Progenitor cell of endocrine pancreas (in vitro differentiated cells): ENCODE measurements at regions not wholly inside any gene's neighbourhood (a gene's known extent, or its start where the extent isn't known, plus 50 kb on each side); places are given as distances from the start of the nearest gene placed in this dataset.

ENCODE experiments used
- DNase-seq: peaks from one replicate; pipeline ENCODE4 v3.0.0; 2021; ENCODE audit warnings: low spot score; ENCODE audit not compliant: unreplicated experiment
- H3K27ac Mint-ChIP-seq: 2 replicates; pipeline ENCODE4 v1.8.0; 2021; ENCODE audit warnings: mild to moderate bottlenecking, moderate library complexity, mixed read lengths
- H3K27me3 Mint-ChIP-seq: 2 replicates; pipeline ENCODE4 v1.8.0; 2021; ENCODE audit warnings: mixed read lengths
- H3K36me3 Mint-ChIP-seq: 2 replicates; pipeline ENCODE4 v1.8.0; 2022; ENCODE audit warnings: mixed read lengths; ENCODE audit not compliant: insufficient read depth
- H3K4me1 Mint-ChIP-seq: 2 replicates; pipeline ENCODE4 v1.8.0; 2021; ENCODE audit warnings: low read depth, mixed read lengths
- H3K4me3 Mint-ChIP-seq: 2 replicates; pipeline ENCODE4 v1.8.0; 2021; ENCODE audit warnings: low read depth, mild to moderate bottlenecking, moderate library complexity, mixed read lengths
- H3K9me3 Mint-ChIP-seq: 2 replicates; pipeline ENCODE4 v1.8.0; 2021; ENCODE audit warnings: low read depth, mixed read lengths
- CTCF ChIP-seq: fragments of 200-600 bp; sonication (generic); IDR thresholded peaks from one replicate; pipeline ENCODE4 v1.5.0; 2021; ENCODE audit warnings: antibody characterized with exemption, mild to moderate bottlenecking; ENCODE audit not compliant: unreplicated experiment

GRCh38 chr14:31932675-31933074, 144.4 kb upstream of the ARHGAP5 start:
- Mint-ChIP-seq H3K27me3 (peaks cover 3% of the 10 kb centered on the region), H3K27ac (no peak overlapping the region), H3K4me1 (peaks cover 17% of the 10 kb centered on the region), H3K4me3 (no peak overlapping the region), H3K36me3 (no peaks in the 10 kb centered on the region), H3K9me3 (no peaks in the 10 kb centered on the region)
- DNase-seq = no peak
- TF ChIP-seq CTCF = no peak

- TF ChIP-seq CTCF = no peak
Measured at GRCh38 chr14:31933716-31934115, 143.4 kb upstream of the ARHGAP5 start.

DNA sequence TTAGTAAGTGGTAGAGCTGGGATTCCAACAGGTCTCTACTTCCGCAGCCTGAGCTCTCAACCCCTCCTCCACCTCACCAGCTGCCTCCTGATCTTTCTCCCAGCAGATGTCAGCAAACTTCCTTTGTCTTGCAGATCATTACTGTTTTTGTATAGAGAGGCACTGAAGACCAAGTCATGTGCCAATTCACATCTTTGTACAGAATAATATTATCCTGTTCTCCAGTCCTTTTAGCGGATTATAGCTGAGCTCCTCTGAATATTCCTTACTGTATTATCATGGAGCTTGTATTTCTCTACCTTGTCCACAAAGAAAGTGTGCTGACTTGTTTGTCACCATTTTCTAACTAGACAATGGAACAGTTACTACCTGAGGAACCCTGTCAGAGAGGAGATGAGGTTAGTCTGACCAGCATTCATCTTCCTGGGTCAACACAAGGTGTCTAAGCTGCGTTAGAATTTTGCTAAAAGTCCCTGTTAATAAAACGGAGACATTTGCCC, 142.3 kb upstream of the ARHGAP5 start:
- TF ChIP-seq CTCF = peak; percentile 48
- Mint-ChIP-seq H3K9me3 (no peaks in the 10 kb centered on the region), H3K27me3 (peaks cover 3% of the 10 kb centered on the region), H3K4me1 (peaks cover 15% of the 10 kb centered on the region), H3K27ac (no peak overlapping the region), H3K4me3 (no peak overlapping the region), H3K36me3 (no peaks in the 10 kb centered on the region)
- no peak for DNase-seq

More at GRCh38 chr14:31933716-31934115, 143.4 kb upstream of the ARHGAP5 start:
- no peak overlapping the region for H3K4me3 Mint-ChIP-seq
- no peak for DNase-seq
- no peak overlapping the region for H3K27ac Mint-ChIP-seq
- H3K9me3 Mint-ChIP-seq = no peaks in the 10 kb centered on the region
- peaks cover 3% of the 10 kb centered on the region for H3K27me3 Mint-ChIP-seq
- H3K4me1 Mint-ChIP-seq = peaks cover 15% of the 10 kb centered on the region
- H3K36me3 Mint-ChIP-seq = no peaks in the 10 kb centered on the region

- peaks cover 14% of the 10 kb centered on the region for H3K4me1 Mint-ChIP-seq
- H3K4me3 Mint-ChIP-seq = no peak overlapping the region
- TF ChIP-seq CTCF = no peak
- H3K9me3 Mint-ChIP-seq = no peaks in the 10 kb centered on the region
- H3K36me3 Mint-ChIP-seq = no peaks in the 10 kb centered on the region
- peak overlapping the region; percentile 44 for H3K27ac Mint-ChIP-seq
- H3K27me3 Mint-ChIP-seq = peaks cover 3% of the 10 kb centered on the region
- DNase-seq = no peak
Measured at GRCh38 chr14:31935391-31935790, 141.7 kb upstream of the ARHGAP5 start.

- H3K9me3 Mint-ChIP-seq = no peaks in the 10 kb centered on the region
- TF ChIP-seq CTCF = no peak
- H3K27me3 Mint-ChIP-seq = peaks cover 3% of the 10 kb centered on the region
- no peaks in the 10 kb centered on the region for H3K36me3 Mint-ChIP-seq
- H3K4me1 Mint-ChIP-seq = peaks cover 13% of the 10 kb centered on the region
- H3K4me3 Mint-ChIP-seq = no peak overlapping the region
- DNase-seq = no peak
- no peak overlapping the region for H3K27ac Mint-ChIP-seq
Measured at GRCh38 chr14:31936115-31936514, 141.0 kb upstream of the ARHGAP5 start.
